H1 (cell line): ENCODE measurements at regions not wholly inside any gene's neighbourhood (a gene's known extent, or its start where the extent isn't known, plus 50 kb on each side); places are given as distances from the start of the nearest gene placed in this dataset.

Source experiments
- CTCF ChIA-PET: fragments of 300-600 bp; sonication (Branson Sonifier 250); formaldehyde crosslinking; loops from one replicate; lab custom pipeline; 2021; ENCODE audit not compliant: partially characterized antibody; lab: Charles Lee
- POLR2A ChIA-PET: fragments of 300-600 bp; sonication (Branson Sonifier 250); formaldehyde crosslinking; loops from one replicate; lab custom pipeline; 2021; ENCODE audit warnings: inconsistent platforms; ENCODE audit not compliant: partially characterized antibody; lab: Charles Lee
- DNase-seq, 2 experiments: peaks; one replicate each; pipeline versions ENCODE4 v3.0.0 to v3.0.0-alpha.2; 2010 to 2022; ENCODE audit warnings: low spot score in 2 of 2, low read depth in 1 of 2, mixed read lengths in 1 of 2
- FAIRE-seq: peaks from 2 replicates; lab custom pipeline; 2011; peaks lifted over from hg19 to GRCh38; lab: Jason Lieb, UNC
- H2AFZ ChIP-seq: 2 replicates; pipeline ENCODE4 v1.8.1; 2012; ENCODE audit warnings: low read length, inconsistent platforms
- H2AK5ac ChIP-seq: 2 replicates; pipeline ENCODE4 v1.6.1; 2013; ENCODE audit warnings: low read depth, low read length
- H2BK120ac ChIP-seq: replicated peaks from 2 replicates; pipeline ENCODE3; 2013; ENCODE audit warnings: low read depth, low read length, inconsistent platforms
- H2BK12ac ChIP-seq: 2 replicates; pipeline ENCODE4 v1.6.1; 2013; ENCODE audit warnings: low read depth, low read length
- H2BK15ac ChIP-seq: 2 replicates; pipeline ENCODE4 v1.6.1; 2013; ENCODE audit warnings: low read length
- H2BK20ac ChIP-seq: 2 replicates; pipeline ENCODE4 v1.6.1; 2013; ENCODE audit warnings: low read length
- H2BK5ac ChIP-seq: 2 replicates; pipeline ENCODE4 v1.6.1; 2013; ENCODE audit warnings: low read depth, low read length
- H3K14ac ChIP-seq: 2 replicates; pipeline ENCODE4 v1.6.1; 2013; ENCODE audit warnings: inconsistent platforms; ENCODE audit not compliant: insufficient read length
- H3K18ac ChIP-seq: 2 replicates; pipeline ENCODE4 v1.6.1; 2013; ENCODE audit warnings: low read length; ENCODE audit errors: extremely low read depth
- H3K23ac ChIP-seq: 2 replicates; pipeline ENCODE4 v1.6.1; 2013; ENCODE audit warnings: inconsistent platforms; ENCODE audit not compliant: insufficient read length
- H3K23me2 ChIP-seq: 2 replicates; pipeline ENCODE4 v1.6.1; 2013; ENCODE audit warnings: low read depth, low read length
- H3K27ac ChIP-seq: 2 replicates; pipeline ENCODE4 v1.6.1; 2011; ENCODE audit warnings: low read depth, low read length, inconsistent platforms
- H3K27me3 ChIP-seq, 4 experiments: replicated peaks in 1 of 4; 1 replicate in 1 of 4; 2 replicates in 3 of 4; pipeline versions ENCODE4 v1.6.1 to v1.8.1; 2011 to 2013; ENCODE audit warnings: low read length in 3 of 4, mild to moderate bottlenecking in 3 of 4, inconsistent platforms in 2 of 4, mixed read lengths in 2 of 4, moderate library complexity in 1 of 4; ENCODE audit not compliant: control insufficient read depth in 3 of 4, insufficient read depth in 3 of 4; ENCODE audit errors: extremely low read depth in 1 of 4
- H3K36me3 ChIP-seq, 4 experiments: 2 replicates each; pipeline versions ENCODE4 v1.6.1 to v1.8.1; 2011 to 2013; ENCODE audit warnings: mild to moderate bottlenecking in 4 of 4, low read length in 3 of 4, moderate library complexity in 2 of 4, control low read depth in 1 of 4, inconsistent platforms in 1 of 4; ENCODE audit not compliant: insufficient read depth in 4 of 4, control insufficient read depth in 2 of 4
- H3K4ac ChIP-seq: replicated peaks from 2 replicates; pipeline ENCODE3; 2013; ENCODE audit warnings: low read length, low read depth, mixed read lengths, inconsistent platforms; ENCODE audit not compliant: insufficient read length
- H3K4me1 ChIP-seq, 4 experiments: replicated peaks in 1 of 4; 1 replicate in 1 of 4; 2 replicates in 3 of 4; pipeline versions ENCODE4 v1.6.1 to v1.8.1; 2011 to 2013; ENCODE audit warnings: low read length in 3 of 4, inconsistent platforms in 2 of 4, mixed read lengths in 1 of 4; ENCODE audit not compliant: insufficient read depth in 4 of 4, control insufficient read depth in 3 of 4
- H3K4me2 ChIP-seq, 2 experiments: 2 replicates each; pipeline versions ENCODE4 v1.6.1 to v1.8.1; 2011 to 2013; ENCODE audit warnings: low read depth in 2 of 2, low read length in 2 of 2, control low read depth in 1 of 2, inconsistent platforms in 1 of 2, mild to moderate bottlenecking in 1 of 2; ENCODE audit not compliant: insufficient read depth in 1 of 2
- H3K4me3 ChIP-seq, 4 experiments: fragments of 200-600, 300-600 bp in 1 of 4; sonication (generic), shearing (Covaris generic), sonication (Bioruptor Twin) in 1 of 4; 2 replicates each; pipeline versions ENCODE4 v1.5.1 to v1.8.1; 2011 to 2016; ENCODE audit warnings: low read length in 4 of 4, low read depth in 3 of 4, control low read depth in 2 of 4, inconsistent platforms in 2 of 4, mild to moderate bottlenecking in 2 of 4, mixed read lengths in 1 of 4, moderate library complexity in 1 of 4; ENCODE audit not compliant: insufficient read depth in 2 of 4; ENCODE audit errors: extremely low read depth in 1 of 4
- H3K56ac ChIP-seq: replicated peaks from 2 replicates; pipeline ENCODE3; 2013; ENCODE audit warnings: low read depth, mild to moderate bottlenecking, mixed read lengths, low read length, inconsistent platforms; ENCODE audit not compliant: insufficient read length
- H3K79me1 ChIP-seq: 2 replicates; pipeline ENCODE4 v1.6.1; 2013; ENCODE audit warnings: low read depth, low read length, control low read depth
- H3K79me2 ChIP-seq, 2 experiments: 2 replicates each; pipeline versions ENCODE4 v1.6.1 to v1.8.1; 2012 to 2013; ENCODE audit warnings: low read length in 2 of 2, mild to moderate bottlenecking in 2 of 2, inconsistent platforms in 1 of 2; ENCODE audit not compliant: insufficient read depth in 2 of 2, control insufficient read depth in 1 of 2
- H3K9ac ChIP-seq, 4 experiments: replicated peaks in 1 of 4; 1 replicate in 1 of 4; 2 replicates in 3 of 4; pipeline versions ENCODE4 v1.6.1 to v1.8.1; 2011 to 2013; ENCODE audit warnings: low read depth in 3 of 4, low read length in 3 of 4, control low read depth in 2 of 4, mild to moderate bottlenecking in 2 of 4, moderate library complexity in 2 of 4, inconsistent platforms in 1 of 4; ENCODE audit errors: extremely low read depth in 1 of 4
- H3K9me3 ChIP-seq, 2 experiments: 2 replicates each; pipeline versions ENCODE4 v1.6.1 to v1.8.1; 2012 to 2013; ENCODE audit warnings: mild to moderate bottlenecking in 2 of 2, moderate library complexity in 2 of 2, control low read depth in 1 of 2, inconsistent platforms in 1 of 2, low read depth in 1 of 2, low read length in 1 of 2, mixed read lengths in 1 of 2; ENCODE audit not compliant: insufficient read depth in 2 of 2
- H4K20me1 ChIP-seq, 2 experiments: replicated peaks in 1 of 2; 2 replicates each; pipeline versions ENCODE3 to v1.8.1; 2011 to 2013; ENCODE audit warnings: inconsistent platforms in 2 of 2, low read length in 2 of 2, mild to moderate bottlenecking in 1 of 2; ENCODE audit not compliant: insufficient read depth in 2 of 2, control insufficient read depth in 1 of 2
- H4K5ac ChIP-seq: 2 replicates; pipeline ENCODE4 v1.6.1; 2013; ENCODE audit warnings: low read length, low read depth, mixed read lengths, inconsistent platforms; ENCODE audit not compliant: insufficient read length
- H4K8ac ChIP-seq: 2 replicates; pipeline ENCODE4 v1.8.0; 2013; ENCODE audit warnings: mild to moderate bottlenecking, moderate library complexity, low read length, inconsistent platforms; ENCODE audit not compliant: insufficient read depth; ENCODE audit errors: extremely low read depth
- H4K91ac ChIP-seq: replicated peaks from 2 replicates; pipeline ENCODE3; 2013; ENCODE audit warnings: low read length, mixed read lengths, inconsistent platforms; ENCODE audit not compliant: insufficient read length
- BACH1 ChIP-seq: IDR thresholded peaks from 2 replicates; pipeline ENCODE4 v1.6.1; 2012; ENCODE audit warnings: low read length, improper control_type of control experiment
- CBX5 ChIP-seq: fragments of 300-800, 300-1000 bp; sonication (generic); IDR thresholded peaks from 2 replicates; pipeline ENCODE4 v1.7.1; 2016; ENCODE audit warnings: antibody characterized with exemption, low read length, low read depth
- CEBPB ChIP-seq: IDR thresholded peaks from 2 replicates; pipeline ENCODE4 v1.6.1; 2012; ENCODE audit warnings: low read depth, low read length
- CHD1 ChIP-seq: IDR thresholded peaks from 2 replicates; pipeline ENCODE4 v1.6.1; 2012; ENCODE audit warnings: low read depth, low read length, improper control_type of control experiment
- CHD2 ChIP-seq: IDR thresholded peaks from 2 replicates; pipeline ENCODE4 v1.6.1; 2012; ENCODE audit warnings: low read length, improper control_type of control experiment
- EGR1 ChIP-seq: IDR thresholded peaks from 2 replicates; pipeline ENCODE4 v1.6.1; 2011; ENCODE audit warnings: low read depth, low read length, borderline replicate concordance
- EP300 ChIP-seq, 2 experiments: IDR thresholded peaks; 1 replicate in 1 of 2; 2 replicates in 1 of 2; pipeline ENCODE4 v1.6.1; 2011 to 2012; ENCODE audit warnings: low read depth in 2 of 2, low read length in 2 of 2, mild to moderate bottlenecking in 2 of 2, borderline replicate concordance in 1 of 2, inconsistent platforms in 1 of 2, moderate library complexity in 1 of 2
- EZH2 ChIP-seq: fragments of 200-600 bp; sonication (generic); IDR thresholded peaks from 2 replicates; pipeline ENCODE4 v1.7.1; 2012; ENCODE audit warnings: low read depth, mild to moderate bottlenecking, moderate library complexity, low read length, inconsistent platforms; ENCODE audit not compliant: severe bottlenecking
- KDM1A ChIP-seq: fragments of 200-600, 300-600 bp; sonication (generic); IDR thresholded peaks from 2 replicates; pipeline ENCODE4 v1.7.1; 2016; ENCODE audit warnings: mild to moderate bottlenecking, low read length, borderline replicate concordance
- KDM5A ChIP-seq: fragments of 200-600 bp; IDR thresholded peaks from 2 replicates; pipeline ENCODE4 v1.7.1; 2012; ENCODE audit warnings: mild to moderate bottlenecking, low read length, inconsistent platforms, mixed read lengths
- PHF8 ChIP-seq: fragments of 200-600 bp; sonication (generic); conservative IDR thresholded peaks from 2 replicates; pipeline ENCODE4 v1.7.1; 2012; ENCODE audit warnings: low read depth, mild to moderate bottlenecking, inconsistent platforms, low read length, moderate library complexity
- POLR2AphosphoS5 ChIP-seq: IDR thresholded peaks from 2 replicates; pipeline ENCODE4 v1.6.1; 2011; ENCODE audit warnings: low read depth, low read length
- RFX5 ChIP-seq: IDR thresholded peaks from 2 replicates; pipeline ENCODE4 v1.6.1; 2011; ENCODE audit warnings: low read depth, low read length, improper control_type of control experiment, borderline replicate concordance
- SP1 ChIP-seq: IDR thresholded peaks from 2 replicates; pipeline ENCODE4 v1.6.1; 2011; ENCODE audit warnings: low read depth, low read length
- SRF ChIP-seq: IDR thresholded peaks from 2 replicates; pipeline ENCODE4 v1.6.1; 2011; ENCODE audit warnings: mild to moderate bottlenecking, low read depth, low read length, moderate library complexity
- TAF1 ChIP-seq: IDR thresholded peaks from 2 replicates; pipeline ENCODE4 v1.6.1; 2011; ENCODE audit warnings: mild to moderate bottlenecking, low read depth, low read length
- TBP ChIP-seq: IDR thresholded peaks from 2 replicates; pipeline ENCODE4 v1.6.1; 2011; ENCODE audit warnings: low read depth, low read length, improper control_type of control experiment
- WGBS, 2 experiments: shearing (Covaris generic) in 1 of 2; methylation state at CpG; one replicate each; pipeline versions ENCODE4 v1.1.6 to v1.1.7; 2013 to 2015; ENCODE audit warnings: low lambda C conversion rate in 2 of 2, mixed read lengths in 2 of 2, inconsistent platforms in 1 of 2, low coverage in 1 of 2, missing lambda C conversion rate in 1 of 2; ENCODE audit not compliant: insufficient replicate concordance in 2 of 2, insufficient coverage in 1 of 2, insufficient read length in 1 of 2; ENCODE audit errors: extremely low coverage in 1 of 2, missing lambda C conversion rate in 1 of 2; 5-methylcytosine and 5-hydroxymethylcytosine counted together

DNA sequence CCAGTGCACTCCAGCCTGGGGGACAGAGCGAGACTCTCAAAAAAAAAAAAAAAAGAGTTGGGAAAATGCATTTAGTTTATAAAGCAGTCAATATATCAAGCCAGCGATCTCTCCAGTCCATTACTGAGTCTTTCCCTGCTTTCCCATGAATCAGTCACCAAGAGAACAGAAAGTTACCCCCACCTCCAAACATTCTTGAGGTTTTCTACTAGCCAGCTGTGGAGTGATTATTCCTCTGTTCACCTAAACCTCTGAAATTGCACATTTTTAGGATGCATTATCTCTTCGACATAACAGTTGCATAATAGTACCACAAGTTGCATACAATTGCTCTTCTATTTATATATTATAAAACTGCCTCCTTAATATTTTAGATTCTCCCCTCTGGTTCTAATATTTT lies 134.8 kb upstream of the DIO3 start:
- no peak overlapping the region for H2BK15ac ChIP-seq
- no peak overlapping the region for H3K4ac ChIP-seq
- no peak overlapping the region for H2BK20ac ChIP-seq
- no peaks in the 10 kb centered on the region for H3K4me1 ChIP-seq
- no peak overlapping the region for H2BK120ac ChIP-seq
- no peak overlapping the region for H3K27ac ChIP-seq
- no peak overlapping the region for H3K14ac ChIP-seq
- FAIRE-seq: no peak
- no peaks in the 10 kb centered on the region for H3K36me3 ChIP-seq
- no peaks in the 10 kb centered on the region for H3K27me3 ChIP-seq
- H4K5ac ChIP-seq: no peak overlapping the region
- H3K4me3 ChIP-seq: no peak overlapping the region
- no peaks in the 10 kb centered on the region for H4K20me1 ChIP-seq
- H4K8ac ChIP-seq: no peak overlapping the region
- H3K79me1 ChIP-seq: no peaks in the 10 kb centered on the region
- 100% methylated on average over 3 of the region's 3 CpGs; no CpG with 5 or more reads in 1 of the 2 experiments for WGBS, 2 experiments
- H2BK12ac ChIP-seq: no peak overlapping the region
- no peak overlapping the region for H2AFZ ChIP-seq
- no peak overlapping the region for H3K4me2 ChIP-seq
- no peak overlapping the region for H2AK5ac ChIP-seq
- no peak overlapping the region for H3K23ac ChIP-seq
- POLR2A ChIA-PET: no interaction called here
- no peak overlapping the region for H3K18ac ChIP-seq
- no peak overlapping the region for H3K9ac ChIP-seq
- CTCF ChIA-PET: no interaction called here
- TF ChIP-seq CHD2 (no peak), SP1 (no peak), CEBPB (no peak), EP300 (IDR thresholded peaks at IDR 0.05; ENCODE audit: borderline replicate concordance in 1 of 2, low read depth in 2 of 2, low read length in 2 of 2) (no peak), EZH2 (no peak), TAF1 (no peak), TBP (no peak), EGR1 (no peak), PHF8 (no peak), CBX5 (no peak), KDM1A (no peak), POLR2AphosphoS5 (no peak), RFX5 (no peak), SRF (no peak), BACH1 (no peak), CHD1 (no peak), KDM5A (no peak)
- TF ChIP-seq, all 59 proteins: peak for 0
- Histone ChIP-seq H3K9me3 (peaks cover 0 to 6% of the 10 kb centered on the region in 2 experiments; a peak in 2 of 4 replicates), H3K23me2 (no peaks in the 10 kb centered on the region), H2BK5ac (no peak overlapping the region), H4K91ac (no peak overlapping the region), H3K56ac (no peak overlapping the region), H3K79me2 (no peaks in the 10 kb centered on the region)
- no peak for DNase-seq
